OCI-LY1 (cell line): ENCODE measurements at regions not wholly inside any gene's neighbourhood (a gene's known extent, or its start where the extent isn't known, plus 50 kb on each side); places are given as distances from the start of the nearest gene placed in this dataset.

Experiments used
- CTCF ChIP-seq: fragments of 200-600 bp; sonication (generic), shearing (Covaris generic); IDR thresholded peaks from 2 replicates; pipeline ENCODE4 v1.5.1; 2017; ENCODE audit warnings: mild to moderate bottlenecking, antibody characterized with exemption, low read length, moderate library complexity, mixed read lengths
- EZH2 ChIP-seq: fragments of 200-600 bp; sonication (generic), shearing (Covaris generic); IDR thresholded peaks from 2 replicates; pipeline ENCODE4 v1.8.0; 2017; ENCODE audit warnings: borderline replicate concordance, mixed run types, mild to moderate bottlenecking, antibody characterized with exemption, low read length, moderate library complexity, mixed read lengths

GRCh38 chr4:138010639-138011038 lies 231.5 kb downstream of the SLC7A11 start:
- no peak for TF ChIP-seq CTCF
- no peak for TF ChIP-seq EZH2
